HL-60 (cell line): ENCODE measurements at regions not wholly inside any gene's neighbourhood (a gene's known extent, or its start where the extent isn't known, plus 50 kb on each side); places are given as distances from the start of the nearest gene placed in this dataset.

ENCODE experiments used
- CTCF ChIP-seq: IDR thresholded peaks from one replicate; pipeline ENCODE4 v1.5.1; 2011; ENCODE audit warnings: low read length, control low read depth, inconsistent platforms; ENCODE audit not compliant: insufficient read depth
- GABPA ChIP-seq: IDR thresholded peaks from 2 replicates; pipeline ENCODE4 v1.6.1; 2012; ENCODE audit warnings: low read depth
- POLR2AphosphoS5 ChIP-seq: IDR thresholded peaks from 2 replicates; pipeline ENCODE4 v1.6.1; 2012; ENCODE audit warnings: low read depth
- REST ChIP-seq: IDR thresholded peaks from 2 replicates; pipeline ENCODE4 v1.6.1; 2012; ENCODE audit warnings: low read depth; ENCODE audit not compliant: insufficient replicate concordance

- TF ChIP-seq CTCF (no peak), GABPA (no peak), POLR2AphosphoS5 (no peak), REST (no peak)
These were observed 148.2 kb downstream of the RAP2A start for GRCh38 chr13:97582170-97582569.
